ENCODE measurements at regions not wholly inside any gene's neighbourhood (a gene's known extent, or its start where the extent isn't known, plus 50 kb on each side); places are given as distances from the start of the nearest gene placed in this dataset.

DNA sequence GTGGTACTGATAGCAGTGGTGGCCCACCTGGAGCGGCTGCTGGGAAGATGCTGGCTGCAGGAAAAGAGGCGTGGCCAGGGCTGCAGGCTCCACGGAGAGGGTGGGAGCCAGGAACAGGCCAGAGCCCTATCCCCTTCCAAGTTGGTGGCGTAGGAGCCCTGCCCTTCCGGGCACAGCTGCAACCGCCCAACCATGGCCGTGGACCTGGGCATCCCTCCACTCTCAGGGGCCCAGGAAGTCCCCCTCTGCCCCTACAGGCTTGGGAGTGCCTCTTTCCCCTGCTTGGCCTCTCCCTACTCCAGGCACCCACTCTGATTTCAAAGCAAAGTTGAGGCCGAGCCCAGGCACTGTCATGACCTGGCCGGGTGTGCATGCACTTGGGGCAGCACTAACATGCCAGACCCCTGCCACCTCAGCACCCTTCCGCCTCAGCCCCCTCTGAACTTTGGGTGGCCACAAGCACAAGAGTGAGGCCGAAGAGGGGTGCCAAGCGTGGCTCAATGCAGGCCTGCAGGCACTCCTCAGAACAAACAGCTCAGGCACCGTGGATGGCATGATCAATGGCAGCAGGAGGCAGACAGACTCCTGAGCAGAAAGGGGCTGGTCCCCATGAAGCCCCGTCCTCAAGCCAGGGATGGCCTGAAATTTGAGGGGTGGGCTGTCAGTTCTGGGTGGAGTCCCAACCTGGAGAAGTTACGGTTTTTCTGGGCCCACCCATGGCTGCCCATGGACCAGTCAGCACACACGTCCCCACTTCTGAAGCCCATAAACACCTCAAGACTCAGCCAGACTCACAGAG is 164.9 kb upstream of the PRNP start:
- no peaks in the 10 kb centered on the region for H3F3A ChIP-seq (ENCODE audit: insufficient read depth, low read length, poor library complexity, severe bottlenecking)
- H3K36me3 ChIP-seq (ENCODE audit: insufficient read depth, low read length), result no peaks in the 10 kb centered on the region
- no peaks in the 10 kb centered on the region for H3K9me2 ChIP-seq (ENCODE audit: insufficient read depth, low read length)
- no peaks in the 10 kb centered on the region for H3K27me3 ChIP-seq (ENCODE audit: insufficient read depth, low read depth, low read length)
- H3K9ac ChIP-seq (ENCODE audit: low read length), result no peak overlapping the region
- no peak overlapping the region for H3K4me3 ChIP-seq (ENCODE audit: low read length)
- H3K9me3 ChIP-seq (ENCODE audit: low read length), result no peaks in the 10 kb centered on the region
- no peaks in the 10 kb centered on the region for H4K20me1 ChIP-seq (ENCODE audit: insufficient read depth)
- no peak for TF ChIP-seq EZH2 (IDR thresholded peaks at IDR 0.05; ENCODE audit: borderline replicate concordance, insufficient read depth, low read length, poor library complexity, severe bottlenecking)
- no peak for TF ChIP-seq MXI1 (conservative IDR thresholded peaks at IDR 0.05; ENCODE audit: poor library complexity, severe bottlenecking)
- TF ChIP-seq CTCF (IDR thresholded peaks at IDR 0.05; ENCODE audit: poor library complexity, severe bottlenecking), result no peak
- TF ChIP-seq POLR2AphosphoS5 (IDR thresholded peaks at IDR 0.05), result no peak
- no peak for TF ChIP-seq EP300 (conservative IDR thresholded peaks at IDR 0.05; ENCODE audit: poor library complexity, severe bottlenecking)
- TF ChIP-seq SMC3 (conservative IDR thresholded peaks at IDR 0.05; ENCODE audit: poor library complexity), result no peak
- TF ChIP-seq TAF1 (IDR thresholded peaks at IDR 0.05; ENCODE audit: low read depth), result no peak
- TF ChIP-seq, protein P1, sequence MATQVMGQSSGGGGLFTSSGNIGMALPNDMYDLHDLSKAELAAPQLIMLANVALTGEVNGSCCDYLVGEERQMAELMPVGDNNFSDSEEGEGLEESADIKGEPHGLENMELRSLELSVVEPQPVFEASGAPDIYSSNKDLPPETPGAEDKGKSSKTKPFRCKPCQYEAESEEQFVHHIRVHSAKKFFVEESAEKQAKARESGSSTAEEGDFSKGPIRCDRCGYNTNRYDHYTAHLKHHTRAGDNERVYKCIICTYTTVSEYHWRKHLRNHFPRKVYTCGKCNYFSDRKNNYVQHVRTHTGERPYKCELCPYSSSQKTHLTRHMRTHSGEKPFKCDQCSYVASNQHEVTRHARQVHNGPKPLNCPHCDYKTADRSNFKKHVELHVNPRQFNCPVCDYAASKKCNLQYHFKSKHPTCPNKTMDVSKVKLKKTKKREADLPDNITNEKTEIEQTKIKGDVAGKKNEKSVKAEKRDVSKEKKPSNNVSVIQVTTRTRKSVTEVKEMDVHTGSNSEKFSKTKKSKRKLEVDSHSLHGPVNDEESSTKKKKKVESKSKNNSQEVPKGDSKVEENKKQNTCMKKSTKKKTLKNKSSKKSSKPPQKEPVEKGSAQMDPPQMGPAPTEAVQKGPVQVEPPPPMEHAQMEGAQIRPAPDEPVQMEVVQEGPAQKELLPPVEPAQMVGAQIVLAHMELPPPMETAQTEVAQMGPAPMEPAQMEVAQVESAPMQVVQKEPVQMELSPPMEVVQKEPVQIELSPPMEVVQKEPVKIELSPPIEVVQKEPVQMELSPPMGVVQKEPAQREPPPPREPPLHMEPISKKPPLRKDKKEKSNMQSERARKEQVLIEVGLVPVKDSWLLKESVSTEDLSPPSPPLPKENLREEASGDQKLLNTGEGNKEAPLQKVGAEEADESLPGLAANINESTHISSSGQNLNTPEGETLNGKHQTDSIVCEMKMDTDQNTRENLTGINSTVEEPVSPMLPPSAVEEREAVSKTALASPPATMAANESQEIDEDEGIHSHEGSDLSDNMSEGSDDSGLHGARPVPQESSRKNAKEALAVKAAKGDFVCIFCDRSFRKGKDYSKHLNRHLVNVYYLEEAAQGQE (IDR thresholded peaks at IDR 0.05; ENCODE audit: borderline replicate concordance), result no peak
- TF ChIP-seq RAD21 (conservative IDR thresholded peaks at IDR 0.05), result no peak
- H2AFZ ChIP-seq (ENCODE audit: low read depth, low read length), result no peak overlapping the region
- no peaks in the 10 kb centered on the region for H3K79me2 ChIP-seq (replicated peaks; ENCODE audit: insufficient read depth, low read length)
- no peak overlapping the region for H3K27ac ChIP-seq (ENCODE audit: low read length)
- H3K4me2 ChIP-seq (ENCODE audit: low read length), result no peak overlapping the region

GRCh38 chr20:4519534-4519933 is 166.7 kb upstream of the PRNP start:
- Histone ChIP-seq H3F3A (ENCODE audit: insufficient read depth, low read length, poor library complexity, severe bottlenecking) (no peaks in the 10 kb centered on the region), H3K27ac (ENCODE audit: low read length) (no peak overlapping the region), H3K27me3 (ENCODE audit: insufficient read depth, low read depth, low read length) (no peaks in the 10 kb centered on the region), H4K20me1 (ENCODE audit: insufficient read depth) (no peaks in the 10 kb centered on the region), H3K9me3 (ENCODE audit: low read length) (no peaks in the 10 kb centered on the region), H3K9ac (ENCODE audit: low read length) (no peak overlapping the region), H3K9me2 (ENCODE audit: insufficient read depth, low read length) (no peaks in the 10 kb centered on the region), H2AFZ (ENCODE audit: low read depth, low read length) (no peak overlapping the region), H3K4me3 (ENCODE audit: low read length) (no peak overlapping the region), H3K79me2 (replicated peaks; ENCODE audit: insufficient read depth, low read length) (no peaks in the 10 kb centered on the region), H3K36me3 (ENCODE audit: insufficient read depth, low read length) (no peaks in the 10 kb centered on the region), H3K4me2 (ENCODE audit: low read length) (no peak overlapping the region)
- TF ChIP-seq SMC3 (conservative IDR thresholded peaks at IDR 0.05; ENCODE audit: poor library complexity), result no peak
- TF ChIP-seq CTCF (IDR thresholded peaks at IDR 0.05; ENCODE audit: poor library complexity, severe bottlenecking), result no peak
- no peak for TF ChIP-seq EP300 (conservative IDR thresholded peaks at IDR 0.05; ENCODE audit: poor library complexity, severe bottlenecking)
- no peak for TF ChIP-seq MXI1 (conservative IDR thresholded peaks at IDR 0.05; ENCODE audit: poor library complexity, severe bottlenecking)
- no peak for TF ChIP-seq EZH2 (IDR thresholded peaks at IDR 0.05; ENCODE audit: borderline replicate concordance, insufficient read depth, low read length, poor library complexity, severe bottlenecking)
- no peak for TF ChIP-seq TAF1 (IDR thresholded peaks at IDR 0.05; ENCODE audit: low read depth)
- TF ChIP-seq RAD21 (conservative IDR thresholded peaks at IDR 0.05), result no peak
- TF ChIP-seq POLR2AphosphoS5 (IDR thresholded peaks at IDR 0.05), result no peak
- TF ChIP-seq, protein P1 (IDR thresholded peaks at IDR 0.05; ENCODE audit: borderline replicate concordance), result no peak
